NB4 (cell line): ENCODE measurements at regions not wholly inside any gene's neighbourhood (a gene's known extent, or its start where the extent isn't known, plus 50 kb on each side); places are given as distances from the start of the nearest gene placed in this dataset.

ENCODE experiments used
- POLR2A ChIP-seq: IDR thresholded peaks from 2 replicates; pipeline ENCODE4 v1.6.1; 2011; ENCODE audit warnings: mild to moderate bottlenecking; ENCODE audit not compliant: insufficient read length; ENCODE audit errors: extremely low read depth
- TF ChIP-seq, protein P1 (sequence below): IDR thresholded peaks from 2 replicates; pipeline ENCODE4 v1.6.1; 2011; ENCODE audit warnings: low read depth, low read length

DNA sequence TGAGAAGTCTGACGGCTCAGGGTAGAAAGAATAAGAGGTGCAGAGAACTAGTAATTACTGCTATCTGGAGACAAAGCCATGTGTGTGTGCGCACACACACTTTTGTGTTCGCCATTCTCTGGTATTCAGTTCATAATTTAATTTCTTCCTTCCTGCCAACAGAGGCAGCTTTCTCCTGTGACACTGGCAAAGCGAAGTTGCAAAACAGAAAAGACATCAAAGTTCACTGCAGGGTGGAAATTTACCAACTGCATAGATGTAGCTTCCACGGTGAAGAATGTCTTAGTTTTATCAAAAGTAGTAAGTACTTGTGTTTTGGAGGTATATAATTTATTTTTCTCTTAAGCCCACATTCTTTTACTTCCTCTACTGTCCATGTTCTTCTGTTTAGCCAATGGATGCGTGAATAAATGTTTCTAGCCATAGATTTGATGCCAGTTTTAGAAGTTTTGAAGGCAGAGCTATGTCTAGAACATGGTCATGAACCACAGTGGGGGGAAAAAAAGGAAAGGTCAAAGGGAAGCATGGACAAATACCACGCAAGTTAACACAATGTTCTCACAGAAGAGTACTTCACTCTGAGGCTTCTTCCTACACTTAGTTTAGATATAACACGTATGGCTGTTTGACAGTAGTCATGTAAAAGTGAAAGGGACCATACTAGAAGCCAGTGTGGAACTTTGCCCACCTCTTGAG lies 536.5 kb upstream of the GRIA1 start:
- TF ChIP-seq, protein P1, sequence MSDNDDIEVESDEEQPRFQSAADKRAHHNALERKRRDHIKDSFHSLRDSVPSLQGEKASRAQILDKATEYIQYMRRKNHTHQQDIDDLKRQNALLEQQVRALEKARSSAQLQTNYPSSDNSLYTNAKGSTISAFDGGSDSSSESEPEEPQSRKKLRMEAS, result no peak
- TF ChIP-seq POLR2A, result no peak
